ENCODE measurements at regions not wholly inside any gene's neighbourhood (a gene's known extent, or its start where the extent isn't known, plus 50 kb on each side); places are given as distances from the start of the nearest gene placed in this dataset.
A peak's percentile ranks its signal among the peaks of the same experiment; 100 is the strongest.

DNA sequence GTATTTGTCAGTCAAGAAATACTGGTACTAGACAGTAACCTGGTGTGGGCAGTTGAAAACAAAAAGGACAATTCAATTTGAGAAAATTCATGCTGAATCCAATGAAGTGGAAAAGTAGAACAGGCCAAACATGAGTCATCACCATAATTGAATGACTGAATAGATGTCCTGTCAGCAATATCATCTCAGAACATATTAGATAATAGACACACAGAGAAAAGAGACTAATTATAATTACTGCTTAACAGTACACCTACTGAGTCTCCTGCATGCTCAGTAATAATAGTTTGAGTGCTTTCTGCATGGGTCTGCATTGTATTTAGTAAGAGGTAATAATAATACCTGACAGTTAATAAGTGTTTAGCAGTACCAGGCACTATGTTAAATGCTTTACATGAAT, 138.6 kb upstream of the ZC3H15 start:
- TF ChIP-seq GATA2 (IDR thresholded peaks at IDR 0.05; ENCODE audit: low read depth, low read length), result no peak
- 0 out of 2 replicates have a peak, but pooled peaks have one; percentile 7 for TF ChIP-seq GATA3 (IDR thresholded peaks at IDR 0.05; ENCODE audit: low read depth, low read length)

DNA sequence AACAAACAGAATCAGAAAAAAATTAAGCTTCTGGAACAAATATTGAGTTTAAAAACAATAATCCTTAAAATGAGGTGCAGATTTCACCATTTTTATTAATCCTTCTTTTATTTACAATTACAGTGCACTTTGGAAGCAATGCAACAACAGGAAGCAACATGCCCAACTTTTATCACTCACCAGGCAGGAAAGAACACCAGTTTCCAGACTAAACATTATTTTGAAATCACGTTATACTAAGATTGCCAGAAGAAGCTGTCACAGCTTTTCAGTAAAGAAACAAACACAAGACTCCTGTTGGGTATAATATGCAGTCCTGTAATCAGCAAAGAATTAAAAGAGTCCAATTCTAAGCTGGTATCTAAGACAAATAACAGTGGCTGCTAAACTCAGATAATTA, 137.9 kb upstream of the ZC3H15 start:
- TF ChIP-seq GATA2 (IDR thresholded peaks at IDR 0.05; ENCODE audit: low read depth, low read length) (no peak), GATA3 (IDR thresholded peaks at IDR 0.05; ENCODE audit: low read depth, low read length) (no peak)

DNA sequence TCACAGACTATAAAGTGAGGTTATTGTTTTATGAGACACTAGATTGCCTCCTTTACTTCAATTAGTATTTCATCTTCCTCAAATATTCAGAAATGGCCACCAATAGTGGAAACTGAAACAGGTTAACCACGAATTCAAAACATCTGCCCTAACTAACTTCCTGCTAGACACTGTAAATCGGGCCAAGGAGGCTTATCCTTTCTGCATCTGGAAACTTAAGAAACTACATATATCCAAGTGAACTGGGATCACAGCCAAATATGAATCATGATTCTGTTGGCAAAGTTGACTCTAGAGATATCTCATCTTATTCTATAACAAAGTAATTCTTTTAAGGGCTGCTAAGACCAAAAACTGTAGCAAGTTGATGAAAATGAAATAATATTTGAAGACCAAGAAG, 136.6 kb upstream of the ZC3H15 start:
- no peak for TF ChIP-seq GATA3 (IDR thresholded peaks at IDR 0.05; ENCODE audit: low read depth, low read length)
- TF ChIP-seq GATA2 (IDR thresholded peaks at IDR 0.05; ENCODE audit: low read depth, low read length), result no peak

DNA sequence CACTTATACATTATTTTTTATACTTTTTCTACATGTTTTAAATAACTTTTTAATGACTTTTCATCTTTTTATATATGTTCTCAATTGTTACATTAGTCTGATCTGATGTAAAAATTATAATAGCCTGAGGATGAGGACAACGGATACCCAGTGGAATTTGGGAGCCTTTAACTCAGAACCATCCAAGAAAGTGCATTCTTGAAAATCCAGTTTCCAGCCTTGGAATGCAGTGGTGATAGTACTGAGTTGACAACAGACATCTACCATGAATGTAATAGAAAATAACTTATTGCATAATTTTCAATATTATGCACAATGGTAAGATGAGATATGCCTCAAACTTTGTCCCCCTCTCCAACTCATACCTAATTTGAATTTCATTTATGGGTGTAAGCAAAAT, 120.7 kb upstream of the ZC3H15 start:
- TF ChIP-seq GATA3 (IDR thresholded peaks at IDR 0.05; ENCODE audit: low read depth, low read length), result no peak
- TF ChIP-seq GATA2 (IDR thresholded peaks at IDR 0.05; ENCODE audit: low read depth, low read length), result no peak

DNA sequence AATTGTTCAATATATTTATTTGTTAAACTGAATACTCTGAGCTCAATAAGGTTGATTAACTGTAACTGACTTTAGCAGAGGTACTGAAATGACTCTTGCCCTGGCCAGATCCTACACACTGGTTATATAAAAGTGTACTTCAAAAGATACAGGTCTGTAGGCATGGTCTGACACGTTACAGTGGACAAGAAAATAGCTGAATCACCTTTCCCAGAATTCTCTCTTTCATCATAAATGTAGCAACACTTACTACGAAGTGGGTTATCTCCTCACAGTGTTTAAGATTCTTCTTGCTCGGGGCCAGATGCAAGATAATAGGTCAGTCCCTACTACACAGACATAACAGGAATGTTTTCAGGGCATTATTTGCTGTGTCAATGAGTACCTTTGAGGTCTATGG, 107.0 kb upstream of the ZC3H15 start:
- TF ChIP-seq GATA2 (IDR thresholded peaks at IDR 0.05; ENCODE audit: low read depth, low read length), result no peak
- no peak for TF ChIP-seq GATA3 (IDR thresholded peaks at IDR 0.05; ENCODE audit: low read depth, low read length)

GRCh38 chr2:186380805-186381204, 105.3 kb upstream of the ZC3H15 start:
- TF ChIP-seq GATA3 (IDR thresholded peaks at IDR 0.05; ENCODE audit: low read depth, low read length) (no peak), GATA2 (IDR thresholded peaks at IDR 0.05; ENCODE audit: low read depth, low read length) (no peak)

DNA sequence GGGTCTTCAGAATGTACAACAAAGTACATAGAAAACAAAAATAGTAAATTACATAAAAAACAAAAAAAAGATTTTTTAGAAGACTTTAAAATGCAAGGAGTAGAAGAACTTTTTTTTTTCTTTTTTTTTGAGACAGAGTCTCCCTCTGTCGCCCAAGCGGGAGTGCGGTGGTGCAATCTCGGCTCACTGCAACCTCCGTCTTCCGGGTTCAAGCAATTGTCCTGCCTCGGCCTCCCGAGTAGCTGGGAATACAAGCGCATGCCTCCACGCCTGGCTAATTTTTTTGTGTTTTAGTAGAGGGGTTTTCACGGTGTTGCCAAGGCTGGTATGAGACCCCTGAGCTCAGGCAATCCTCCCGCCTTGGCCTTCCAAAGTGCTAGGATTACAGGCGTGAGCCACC, 104.5 kb upstream of the ZC3H15 start:
- TF ChIP-seq GATA3 (IDR thresholded peaks at IDR 0.05; ENCODE audit: low read depth, low read length), result no peak
- no peak for TF ChIP-seq GATA2 (IDR thresholded peaks at IDR 0.05; ENCODE audit: low read depth, low read length)

GRCh38 chr2:186382932-186383331, 103.1 kb upstream of the ZC3H15 start:
- TF ChIP-seq GATA3 (IDR thresholded peaks at IDR 0.05; ENCODE audit: low read depth, low read length) (no peak), GATA2 (IDR thresholded peaks at IDR 0.05; ENCODE audit: low read depth, low read length) (no peak)

DNA sequence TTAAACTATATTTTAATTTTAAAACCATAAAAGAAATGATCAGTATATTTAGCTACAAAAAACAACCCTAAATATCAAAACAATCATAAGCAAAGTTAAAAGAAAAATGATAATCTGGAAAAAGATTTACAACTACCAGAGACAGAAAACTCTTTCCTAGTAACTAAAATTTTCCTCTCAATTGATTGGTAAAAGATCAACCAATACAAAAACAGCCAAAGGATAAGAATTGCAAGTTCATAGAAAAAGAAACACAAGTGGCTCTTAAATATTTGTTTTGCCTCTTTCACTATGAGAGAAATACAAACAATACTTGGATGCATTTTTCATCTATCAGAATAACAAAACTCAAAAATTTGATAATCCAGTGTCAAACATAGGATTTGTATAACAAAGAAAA, 101.8 kb upstream of the ZC3H15 start:
- TF ChIP-seq GATA3 (IDR thresholded peaks at IDR 0.05; ENCODE audit: low read depth, low read length) (no peak), GATA2 (IDR thresholded peaks at IDR 0.05; ENCODE audit: low read depth, low read length) (no peak)

DNA sequence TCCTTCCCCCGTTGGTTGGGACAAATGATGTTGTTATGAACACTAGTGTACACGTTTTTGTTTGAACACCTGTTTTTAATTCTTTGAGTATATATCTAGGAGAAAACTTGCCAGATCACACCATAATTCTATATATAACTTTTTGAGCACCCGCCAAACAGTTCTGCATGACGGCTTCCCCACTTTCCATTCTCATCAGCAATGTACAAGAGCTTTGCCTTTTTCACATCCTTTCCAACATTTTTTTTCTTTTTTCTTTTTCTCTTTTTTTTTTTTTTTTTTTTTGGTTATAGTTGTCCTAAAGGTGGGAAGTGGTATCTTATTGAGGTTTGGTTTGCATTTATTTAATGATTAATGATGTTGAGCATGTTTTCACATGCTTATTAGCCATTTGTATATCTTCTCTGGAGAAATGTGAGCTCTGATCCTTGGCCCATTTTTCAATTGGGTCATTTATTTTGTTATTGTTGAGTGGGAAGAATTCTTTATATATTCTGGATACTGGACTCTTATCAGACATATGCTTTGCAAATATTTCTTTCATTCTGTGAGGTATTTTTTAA, 86.9 kb upstream of the ZC3H15 start:
- TF ChIP-seq GATA3 (IDR thresholded peaks at IDR 0.05; ENCODE audit: low read depth, low read length) (no peak), GATA2 (IDR thresholded peaks at IDR 0.05; ENCODE audit: low read depth, low read length) (no peak)

DNA sequence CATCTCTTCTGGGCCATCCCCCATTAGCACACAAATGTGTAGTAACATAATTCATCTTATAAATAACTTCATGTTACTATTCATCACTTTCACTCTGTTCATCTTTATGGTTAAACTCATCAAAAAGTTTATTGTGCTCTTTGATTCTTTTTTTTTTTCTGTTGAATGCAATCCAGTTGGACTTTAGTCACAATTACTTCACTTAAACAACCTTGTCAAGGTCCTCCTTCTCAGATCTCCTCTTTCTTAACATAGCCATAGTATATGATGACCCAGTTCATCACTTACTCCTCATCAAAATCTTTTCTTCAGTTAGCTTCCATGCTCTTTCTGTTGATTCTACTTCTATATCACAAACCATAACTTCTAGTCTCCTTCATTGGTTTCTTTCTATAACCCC, 80.2 kb upstream of the ZC3H15 start:
- no peak for TF ChIP-seq GATA2 (IDR thresholded peaks at IDR 0.05; ENCODE audit: low read depth, low read length)

- no peak for TF ChIP-seq GATA3 (IDR thresholded peaks at IDR 0.05; ENCODE audit: low read depth, low read length)
- no peak for TF ChIP-seq GATA2 (IDR thresholded peaks at IDR 0.05; ENCODE audit: low read depth, low read length)
Observed at GRCh38 chr2:186407611-186408010, 78.4 kb upstream of the ZC3H15 start.

DNA sequence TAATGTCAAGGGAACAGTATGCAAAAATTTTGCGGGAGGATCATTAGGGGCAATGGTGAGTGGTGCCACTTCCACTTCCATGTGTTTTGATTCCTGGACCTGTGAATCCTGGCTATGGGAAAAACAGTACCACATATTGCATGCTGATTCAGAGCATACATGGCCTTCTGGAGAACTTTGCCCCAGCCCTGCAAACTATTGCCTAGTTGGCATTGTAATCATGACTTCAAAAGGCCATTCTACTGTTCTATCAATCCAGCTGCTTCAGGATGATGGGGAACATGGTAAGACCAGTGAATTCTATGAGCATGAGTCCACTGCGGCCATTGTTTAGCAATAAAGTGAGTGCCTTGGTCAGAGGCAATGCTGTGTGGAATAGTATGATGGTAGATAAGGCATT, 75.3 kb upstream of the ZC3H15 start:
- TF ChIP-seq GATA3 (IDR thresholded peaks at IDR 0.05; ENCODE audit: low read depth, low read length) (no peak), GATA2 (IDR thresholded peaks at IDR 0.05; ENCODE audit: low read depth, low read length) (no peak)

DNA sequence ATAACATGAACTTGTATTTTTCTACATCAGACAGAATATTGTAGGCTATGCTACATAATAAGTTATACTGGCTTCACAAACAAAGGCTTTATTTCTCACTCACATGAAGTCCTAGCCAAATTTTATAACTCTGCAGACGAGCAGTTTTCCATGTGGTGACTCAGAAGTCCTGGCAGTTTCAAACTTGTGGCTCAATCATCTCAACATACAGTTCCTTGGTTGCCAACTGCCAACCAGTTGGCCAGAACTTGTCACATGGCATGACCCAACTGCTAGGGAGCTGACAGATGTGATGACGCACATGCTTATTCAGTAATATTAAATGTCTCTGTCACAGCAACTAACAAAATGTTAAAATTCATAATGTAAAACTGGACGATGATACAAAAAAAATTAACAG, 63.8 kb upstream of the ZC3H15 start:
- no peak for TF ChIP-seq GATA3 (IDR thresholded peaks at IDR 0.05; ENCODE audit: low read depth, low read length)
- no peak for TF ChIP-seq GATA2 (IDR thresholded peaks at IDR 0.05; ENCODE audit: low read depth, low read length)

GRCh38 chr2:186423481-186423880, 62.6 kb upstream of the ZC3H15 start:
- TF ChIP-seq GATA2 (IDR thresholded peaks at IDR 0.05; ENCODE audit: low read depth, low read length) (no peak), GATA3 (IDR thresholded peaks at IDR 0.05; ENCODE audit: low read depth, low read length) (no peak)

- TF ChIP-seq GATA2 (IDR thresholded peaks at IDR 0.05; ENCODE audit: low read depth, low read length), result no peak
- TF ChIP-seq GATA3 (IDR thresholded peaks at IDR 0.05; ENCODE audit: low read depth, low read length), result no peak
Observed at GRCh38 chr2:186424265-186424664, 61.8 kb upstream of the ZC3H15 start.
